HEK293 (cell line): ENCODE measurements at regions not wholly inside any gene's neighbourhood (a gene's known extent, or its start where the extent isn't known, plus 50 kb on each side); places are given as distances from the start of the nearest gene placed in this dataset.
A peak's percentile ranks its signal among the peaks of the same experiment; 100 is the strongest.

Source experiments
- CTCF ChIA-PET: fragments of 350-600 bp; formaldehyde crosslinking; extraction: SDS; loops from one replicate; lab custom pipeline; 2021; ENCODE audit warnings: antibody characterized with exemption; lab: Yijun Ruan, JAX
- POLR2A ChIA-PET: fragments of 300-600 bp; formaldehyde crosslinking; extraction: SDS; loops from one replicate; lab custom pipeline; 2020; ENCODE audit warnings: antibody characterized with exemption, inconsistent platforms; lab: Yijun Ruan, JAX
- H3K27ac ChIP-seq: fragments of 200-500 bp; sonication (Bioruptor generic); 2 replicates; pipeline ENCODE4 v1.5.1; 2014; ENCODE audit warnings: low read depth, low read length, control low read depth, inconsistent platforms; ENCODE audit errors: extremely low read depth
- H3K36me3 ChIP-seq, 2 experiments: fragments of 200-500 bp in 1 of 2; sonication (Bioruptor generic) in 1 of 2; 1 replicate in 1 of 2; 2 replicates in 1 of 2; pipeline ENCODE4 v1.5.1; 2014 to 2017; ENCODE audit warnings: inconsistent platforms in 2 of 2, low read length in 2 of 2; ENCODE audit not compliant: control insufficient read depth in 2 of 2, insufficient read depth in 1 of 2
- H3K4me1 ChIP-seq: fragments of 200-500 bp; sonication (Bioruptor generic); 2 replicates; pipeline ENCODE4 v1.5.1; 2014; ENCODE audit warnings: mild to moderate bottlenecking, low read length, inconsistent platforms; ENCODE audit not compliant: control insufficient read depth, insufficient read depth
- H3K4me3 ChIP-seq: 2 replicates; pipeline ENCODE4 v1.5.1; 2011; ENCODE audit warnings: low read depth, mild to moderate bottlenecking, control low read depth, low read length, moderate library complexity
- H3K9me3 ChIP-seq: fragments of 200-500 bp; sonication (Bioruptor generic); 2 replicates; pipeline ENCODE4 v1.5.1; 2014; ENCODE audit warnings: low read depth, low read length, inconsistent platforms; ENCODE audit not compliant: control insufficient read depth, insufficient read depth
- KLF8 ChIP-seq: fragments of 450-650 bp; formaldehyde crosslinking; IDR thresholded peaks from 2 replicates; pipeline ENCODE4 v1.5.1; 2016; ENCODE audit warnings: missing biosample characterization, missing genetic modification characterization
- MYNN ChIP-seq: fragments of 450-650 bp; formaldehyde crosslinking; IDR thresholded peaks from 2 replicates; pipeline ENCODE4 v1.5.1; 2016; ENCODE audit warnings: missing biosample characterization, missing genetic modification characterization, borderline replicate concordance
- PBX3 ChIP-seq: sonication (generic); formaldehyde crosslinking; IDR thresholded peaks from 2 replicates; pipeline ENCODE4 v1.8.1; 2022; ENCODE audit warnings: mild to moderate bottlenecking, moderate library complexity, missing genetic modification reagents
- PRDM6 ChIP-seq: fragments of 450-650 bp; formaldehyde crosslinking; IDR thresholded peaks from 2 replicates; pipeline ENCODE4 v1.5.1; 2017; ENCODE audit warnings: missing biosample characterization, missing genetic modification characterization
- REPIN1 ChIP-seq: fragments of 450-650 bp; formaldehyde crosslinking; IDR thresholded peaks from 2 replicates; pipeline ENCODE4 v1.5.1; 2017; ENCODE audit warnings: missing biosample characterization, missing genetic modification characterization, low read depth
- YY1 ChIP-seq: fragments of 450-650 bp; formaldehyde crosslinking; IDR thresholded peaks from 2 replicates; pipeline ENCODE4 v1.5.1; 2018; ENCODE audit warnings: missing biosample characterization, missing genetic modification characterization
- ZFHX2 ChIP-seq: fragments of 450-650 bp; formaldehyde crosslinking; conservative IDR thresholded peaks from 2 replicates; pipeline ENCODE4 v1.5.1; 2016; ENCODE audit warnings: missing biosample characterization, missing genetic modification characterization
- ZNF114 ChIP-seq: fragments of 450-650 bp; formaldehyde crosslinking; IDR thresholded peaks from 2 replicates; pipeline ENCODE4 v1.5.0; 2017; ENCODE audit warnings: missing biosample characterization, missing genetic modification characterization
- ZNF341 ChIP-seq: fragments of 450-650 bp; formaldehyde crosslinking; IDR thresholded peaks from 2 replicates; pipeline ENCODE4; 2016; ENCODE audit warnings: low read depth, missing biosample characterization, missing genetic modification characterization
- ZNF426 ChIP-seq: fragments of 450-650 bp; formaldehyde crosslinking; IDR thresholded peaks from 2 replicates; pipeline ENCODE4 v1.5.1; 2017; ENCODE audit warnings: missing biosample characterization, missing genetic modification characterization, mild to moderate bottlenecking, inconsistent platforms, moderate library complexity
- ZNF549 ChIP-seq: fragments of 450-650 bp; IDR thresholded peaks from 2 replicates; pipeline ENCODE4 v1.5.1; 2018; ENCODE audit warnings: missing biosample characterization, missing genetic modification characterization, mild to moderate bottlenecking, inconsistent platforms, moderate library complexity
- ZNF571 ChIP-seq: fragments of 450-650 bp; formaldehyde crosslinking; IDR thresholded peaks from 2 replicates; pipeline ENCODE4 v1.5.0; 2017; ENCODE audit warnings: missing biosample characterization, missing genetic modification characterization
- ZNF585B ChIP-seq: fragments of 450-650 bp; formaldehyde crosslinking; IDR thresholded peaks from 2 replicates; pipeline ENCODE4 v1.5.1; 2016; ENCODE audit warnings: missing biosample characterization, missing genetic modification characterization
- ZNF621 ChIP-seq: fragments of 450-650 bp; formaldehyde crosslinking; IDR thresholded peaks from 2 replicates; pipeline ENCODE4 v1.5.1; 2017; ENCODE audit warnings: missing biosample characterization, missing genetic modification characterization
- ZNF629 ChIP-seq: fragments of 450-650 bp; formaldehyde crosslinking; IDR thresholded peaks from 2 replicates; pipeline ENCODE4 v1.5.1; 2017; ENCODE audit warnings: missing biosample characterization, missing genetic modification characterization
- ZNF639 ChIP-seq: fragments of 450-650 bp; formaldehyde crosslinking; IDR thresholded peaks from 2 replicates; pipeline ENCODE4 v1.5.1; 2016; ENCODE audit warnings: missing biosample characterization, missing genetic modification characterization
- ZNF660 ChIP-seq: fragments of 450-650 bp; IDR thresholded peaks from 2 replicates; pipeline ENCODE4 v1.5.1; 2018; ENCODE audit warnings: missing biosample characterization, mild to moderate bottlenecking, missing genetic modification characterization
- ZNF830 ChIP-seq: fragments of 450-650 bp; IDR thresholded peaks from 2 replicates; pipeline ENCODE4 v1.5.0; 2018; ENCODE audit warnings: missing biosample characterization, missing genetic modification characterization, low read depth, mild to moderate bottlenecking, moderate library complexity
- ZSCAN5A ChIP-seq: fragments of 450-650 bp; formaldehyde crosslinking; IDR thresholded peaks from 2 replicates; pipeline ENCODE4 v1.5.1; 2016; ENCODE audit warnings: missing biosample characterization, missing genetic modification characterization

GRCh38 chr7:86975449-86975848 is 84.0 kb downstream of the ELAPOR2 start:
- TF ChIP-seq ZNF341 (tag by site-specific recombination) (0 out of 2 replicates have a peak, but pooled peaks have one; percentile 12), ZNF660 (tag by site-specific recombination) (no peak)
- Histone ChIP-seq H3K27ac (no peak overlapping the region), H3K36me3 (no peaks in the 10 kb centered on the region), H3K4me1 (no peaks in the 10 kb centered on the region), H3K9me3 (no peaks in the 10 kb centered on the region), H3K4me3 (no peak overlapping the region)
- ChIA-PET POLR2A (no interaction called here), CTCF (no interaction called here)

- CTCF ChIA-PET = no interaction called here
- no peaks in the 10 kb centered on the region for H3K36me3 ChIP-seq
- H3K27ac ChIP-seq = no peak overlapping the region
- no peaks in the 10 kb centered on the region for H3K4me1 ChIP-seq
- no peaks in the 10 kb centered on the region for H3K9me3 ChIP-seq
- TF ChIP-seq PBX3 (CRISPR knock-in tag) = no peak
- no peak for TF ChIP-seq REPIN1
- no peak for TF ChIP-seq ZSCAN5A
- no peak for TF ChIP-seq YY1 (tag by site-specific recombination)
- no peak for TF ChIP-seq KLF8
- TF ChIP-seq ZNF114 (tag by site-specific recombination) = no peak
- no peak for TF ChIP-seq MYNN
- TF ChIP-seq ZNF549 (tag by site-specific recombination) = no peak
- no peak for TF ChIP-seq ZNF621 (tag by site-specific recombination)
- TF ChIP-seq ZNF830 (tag by site-specific recombination) = no peak
- no peak for TF ChIP-seq ZNF629 (tag by site-specific recombination)
- TF ChIP-seq PRDM6 (tag by site-specific recombination) = no peak
- no peak for TF ChIP-seq ZNF585B (tag by site-specific recombination)
- TF ChIP-seq ZNF571 (tag by site-specific recombination) = no peak
- TF ChIP-seq ZFHX2 (tag by site-specific recombination) = no peak
- TF ChIP-seq ZNF639 (tag by site-specific recombination) = no peak
- no peak for TF ChIP-seq ZNF426 (tag by site-specific recombination)
- POLR2A ChIA-PET = no interaction called here
- H3K4me3 ChIP-seq = no peak overlapping the region
Measured at GRCh38 chr7:86972072-86972471, 87.4 kb downstream of the ELAPOR2 start.
